K562 (cell line): ENCODE measurements at regions not wholly inside any gene's neighbourhood (a gene's known extent, or its start where the extent isn't known, plus 50 kb on each side); places are given as distances from the start of the nearest gene placed in this dataset.

Experiments used
- ELK1 ChIP-seq: sonication (generic); formaldehyde crosslinking; IDR thresholded peaks from 2 replicates; pipeline ENCODE4 v1.8.1; 2022; ENCODE audit warnings: missing genetic modification reagents
- EZH2 ChIP-seq: IDR thresholded peaks from 2 replicates; pipeline ENCODE4 v1.6.1; 2012; ENCODE audit warnings: low read depth, mild to moderate bottlenecking, inconsistent platforms, low read length, borderline replicate concordance
- JUN ChIP-seq, 2 experiments: sonication (generic) in 1 of 2; formaldehyde crosslinking in 1 of 2; IDR thresholded peaks; 2 replicates each; pipeline versions ENCODE4 v1.6.1 to v1.8.0; 2012 to 2022; ENCODE audit warnings: borderline replicate concordance in 2 of 2, mild to moderate bottlenecking in 2 of 2, improper control_type of control experiment in 1 of 2, low read depth in 1 of 2, low read length in 1 of 2, missing genetic modification reagents in 1 of 2
- MCM2 ChIP-seq: fragments of 450-650 bp; IDR thresholded peaks from 2 replicates; pipeline ENCODE4 v1.6.1; 2017; ENCODE audit warnings: low read depth, mild to moderate bottlenecking
- SIN3A ChIP-seq, 2 experiments: fragments of 150-350 bp in 1 of 2; IDR thresholded peaks; 2 replicates each; pipeline ENCODE4 v1.6.1; 2011 to 2016; ENCODE audit warnings: borderline replicate concordance in 2 of 2, low read depth in 2 of 2, low read length in 2 of 2, mild to moderate bottlenecking in 2 of 2, moderate library complexity in 2 of 2; ENCODE audit not compliant: control insufficient read depth in 1 of 2
- SNAPC5 ChIP-seq: fragments of 250-450 bp; sonication (Bioruptor Pico); IDR thresholded peaks from 2 replicates; pipeline ENCODE4 v1.8.0; 2021; ENCODE audit warnings: moderate library complexity, mild to moderate bottlenecking, inconsistent platforms
- THRAP3 ChIP-seq: fragments of 450-650 bp; IDR thresholded peaks from 2 replicates; pipeline ENCODE4 v1.6.1; 2016; ENCODE audit warnings: mild to moderate bottlenecking, inconsistent platforms, borderline replicate concordance
- ZFP36 ChIP-seq: fragments of 150-350 bp; IDR thresholded peaks from 2 replicates; pipeline ENCODE4 v1.6.1; 2018; ENCODE audit warnings: low read length, low read depth; ENCODE audit not compliant: partially characterized antibody
- ZNF384 ChIP-seq: IDR thresholded peaks from 2 replicates; pipeline ENCODE4 v1.6.1; 2012; ENCODE audit warnings: low read depth, low read length, improper control_type of control experiment
- ZZZ3 ChIP-seq: fragments of 450-650 bp; IDR thresholded peaks from 2 replicates; pipeline ENCODE4 v1.6.1; 2016; ENCODE audit warnings: antibody characterized with exemption, mild to moderate bottlenecking, moderate library complexity
- TF ChIP-seq, protein P1 (sequence below): fragments of 250-450 bp; sonication (Bioruptor Pico); IDR thresholded peaks from 2 replicates; pipeline ENCODE4 v1.5.0; 2020; ENCODE audit warnings: mild to moderate bottlenecking, borderline replicate concordance
- TF ChIP-seq, protein P2 (sequence below), 3 experiments: IDR thresholded peaks in 2 of 3; conservative IDR thresholded peaks in 1 of 3; 2 replicates each; pipeline ENCODE4 v1.5.1; 2011 to 2012; ENCODE audit warnings: low read length in 3 of 3, mild to moderate bottlenecking in 3 of 3, control low read depth in 2 of 3, improper control_type of control experiment in 1 of 3, inconsistent platforms in 1 of 3, low read depth in 1 of 3, mixed read lengths in 1 of 3, moderate library complexity in 1 of 3; ENCODE audit not compliant: insufficient read depth in 2 of 3
- TF ChIP-seq, protein P3 (sequence below), 2 experiments: fragments of 450-650 bp; IDR thresholded peaks; 2 replicates each; pipeline ENCODE4 v1.6.1; 2016
- TF ChIP-seq, protein P4 (sequence below): fragments of 250-450 bp; sonication (Bioruptor Pico); IDR thresholded peaks from 2 replicates; pipeline ENCODE4 v1.8.0; 2021; ENCODE audit warnings: mild to moderate bottlenecking, moderate library complexity

DNA sequence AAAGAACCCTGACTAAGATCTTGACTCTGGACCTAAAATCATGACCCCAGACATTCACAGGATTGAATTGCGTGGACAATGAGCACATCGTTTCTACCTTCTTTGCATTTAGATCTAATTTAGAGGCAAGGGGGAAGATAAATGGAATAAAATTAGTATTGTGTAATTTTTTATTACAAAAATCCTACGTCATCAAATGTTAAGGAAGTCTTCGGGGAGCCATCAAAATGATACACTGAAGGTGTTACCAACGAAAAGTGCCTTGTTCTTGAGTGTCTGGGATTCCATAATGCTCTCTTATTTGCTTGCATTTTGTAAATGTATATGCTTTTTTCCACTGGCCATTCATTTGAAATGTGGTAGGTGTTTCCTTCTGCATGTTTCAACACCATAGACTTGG, 52.8 kb upstream of the C3orf49 start:
- TF ChIP-seq, protein P1, sequence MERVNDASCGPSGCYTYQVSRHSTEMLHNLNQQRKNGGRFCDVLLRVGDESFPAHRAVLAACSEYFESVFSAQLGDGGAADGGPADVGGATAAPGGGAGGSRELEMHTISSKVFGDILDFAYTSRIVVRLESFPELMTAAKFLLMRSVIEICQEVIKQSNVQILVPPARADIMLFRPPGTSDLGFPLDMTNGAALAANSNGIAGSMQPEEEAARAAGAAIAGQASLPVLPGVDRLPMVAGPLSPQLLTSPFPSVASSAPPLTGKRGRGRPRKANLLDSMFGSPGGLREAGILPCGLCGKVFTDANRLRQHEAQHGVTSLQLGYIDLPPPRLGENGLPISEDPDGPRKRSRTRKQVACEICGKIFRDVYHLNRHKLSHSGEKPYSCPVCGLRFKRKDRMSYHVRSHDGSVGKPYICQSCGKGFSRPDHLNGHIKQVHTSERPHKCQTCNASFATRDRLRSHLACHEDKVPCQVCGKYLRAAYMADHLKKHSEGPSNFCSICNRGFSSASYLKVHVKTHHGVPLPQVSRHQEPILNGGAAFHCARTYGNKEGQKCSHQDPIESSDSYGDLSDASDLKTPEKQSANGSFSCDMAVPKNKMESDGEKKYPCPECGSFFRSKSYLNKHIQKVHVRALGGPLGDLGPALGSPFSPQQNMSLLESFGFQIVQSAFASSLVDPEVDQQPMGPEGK = no peak
- TF ChIP-seq ELK1 = no peak
- TF ChIP-seq, protein P2, sequence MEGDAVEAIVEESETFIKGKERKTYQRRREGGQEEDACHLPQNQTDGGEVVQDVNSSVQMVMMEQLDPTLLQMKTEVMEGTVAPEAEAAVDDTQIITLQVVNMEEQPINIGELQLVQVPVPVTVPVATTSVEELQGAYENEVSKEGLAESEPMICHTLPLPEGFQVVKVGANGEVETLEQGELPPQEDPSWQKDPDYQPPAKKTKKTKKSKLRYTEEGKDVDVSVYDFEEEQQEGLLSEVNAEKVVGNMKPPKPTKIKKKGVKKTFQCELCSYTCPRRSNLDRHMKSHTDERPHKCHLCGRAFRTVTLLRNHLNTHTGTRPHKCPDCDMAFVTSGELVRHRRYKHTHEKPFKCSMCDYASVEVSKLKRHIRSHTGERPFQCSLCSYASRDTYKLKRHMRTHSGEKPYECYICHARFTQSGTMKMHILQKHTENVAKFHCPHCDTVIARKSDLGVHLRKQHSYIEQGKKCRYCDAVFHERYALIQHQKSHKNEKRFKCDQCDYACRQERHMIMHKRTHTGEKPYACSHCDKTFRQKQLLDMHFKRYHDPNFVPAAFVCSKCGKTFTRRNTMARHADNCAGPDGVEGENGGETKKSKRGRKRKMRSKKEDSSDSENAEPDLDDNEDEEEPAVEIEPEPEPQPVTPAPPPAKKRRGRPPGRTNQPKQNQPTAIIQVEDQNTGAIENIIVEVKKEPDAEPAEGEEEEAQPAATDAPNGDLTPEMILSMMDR (IDR thresholded peaks at IDR 0.05 in 2 of 3, conservative IDR thresholded peaks at IDR 0.05 in 1 of 3; ENCODE audit: insufficient read depth in 2 of 3, low read depth in 1 of 3, low read length in 3 of 3) = no peak
- TF ChIP-seq ZZZ3 = no peak
- TF ChIP-seq ZFP36 = no peak
- no peak for TF ChIP-seq EZH2
- TF ChIP-seq ZNF384 = no peak
- TF ChIP-seq JUN (IDR thresholded peaks at IDR 0.05; ENCODE audit: borderline replicate concordance, low read depth, low read length) = no peak
- TF ChIP-seq JUN (CRISPR knock-in tag; IDR thresholded peaks at IDR 0.05; ENCODE audit: borderline replicate concordance) = no peak
- TF ChIP-seq SIN3A (IDR thresholded peaks at IDR 0.05; ENCODE audit: borderline replicate concordance in 2 of 2, control insufficient read depth in 1 of 2, low read depth in 2 of 2, low read length in 2 of 2) = no peak
- TF ChIP-seq SNAPC5 (CRISPR knock-in tag) = no peak
- TF ChIP-seq, protein P3, sequence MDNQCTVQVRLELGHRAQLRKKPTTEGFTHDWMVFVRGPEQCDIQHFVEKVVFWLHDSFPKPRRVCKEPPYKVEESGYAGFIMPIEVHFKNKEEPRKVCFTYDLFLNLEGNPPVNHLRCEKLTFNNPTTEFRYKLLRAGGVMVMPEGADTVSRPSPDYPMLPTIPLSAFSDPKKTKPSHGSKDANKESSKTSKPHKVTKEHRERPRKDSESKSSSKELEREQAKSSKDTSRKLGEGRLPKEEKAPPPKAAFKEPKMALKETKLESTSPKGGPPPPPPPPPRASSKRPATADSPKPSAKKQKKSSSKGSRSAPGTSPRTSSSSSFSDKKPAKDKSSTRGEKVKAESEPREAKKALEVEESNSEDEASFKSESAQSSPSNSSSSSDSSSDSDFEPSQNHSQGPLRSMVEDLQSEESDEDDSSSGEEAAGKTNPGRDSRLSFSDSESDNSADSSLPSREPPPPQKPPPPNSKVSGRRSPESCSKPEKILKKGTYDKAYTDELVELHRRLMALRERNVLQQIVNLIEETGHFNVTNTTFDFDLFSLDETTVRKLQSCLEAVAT (IDR thresholded peaks at IDR 0.05) = no peak
- TF ChIP-seq THRAP3 = no peak
- TF ChIP-seq, protein P4, sequence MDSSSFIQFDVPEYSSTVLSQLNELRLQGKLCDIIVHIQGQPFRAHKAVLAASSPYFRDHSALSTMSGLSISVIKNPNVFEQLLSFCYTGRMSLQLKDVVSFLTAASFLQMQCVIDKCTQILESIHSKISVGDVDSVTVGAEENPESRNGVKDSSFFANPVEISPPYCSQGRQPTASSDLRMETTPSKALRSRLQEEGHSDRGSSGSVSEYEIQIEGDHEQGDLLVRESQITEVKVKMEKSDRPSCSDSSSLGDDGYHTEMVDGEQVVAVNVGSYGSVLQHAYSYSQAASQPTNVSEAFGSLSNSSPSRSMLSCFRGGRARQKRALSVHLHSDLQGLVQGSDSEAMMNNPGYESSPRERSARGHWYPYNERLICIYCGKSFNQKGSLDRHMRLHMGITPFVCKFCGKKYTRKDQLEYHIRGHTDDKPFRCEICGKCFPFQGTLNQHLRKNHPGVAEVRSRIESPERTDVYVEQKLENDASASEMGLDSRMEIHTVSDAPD (CRISPR knock-in tag) = no peak
- TF ChIP-seq MCM2 = no peak
